ENCODE measurements at regions not wholly inside any gene's neighbourhood (a gene's known extent, or its start where the extent isn't known, plus 50 kb on each side); places are given as distances from the start of the nearest gene placed in this dataset.
"Not testable (repeated sequence)": the region's sequence is repeated elsewhere in the genome, so short reads cannot be mapped to it uniquely, and the experiment has no call there.

DNA sequence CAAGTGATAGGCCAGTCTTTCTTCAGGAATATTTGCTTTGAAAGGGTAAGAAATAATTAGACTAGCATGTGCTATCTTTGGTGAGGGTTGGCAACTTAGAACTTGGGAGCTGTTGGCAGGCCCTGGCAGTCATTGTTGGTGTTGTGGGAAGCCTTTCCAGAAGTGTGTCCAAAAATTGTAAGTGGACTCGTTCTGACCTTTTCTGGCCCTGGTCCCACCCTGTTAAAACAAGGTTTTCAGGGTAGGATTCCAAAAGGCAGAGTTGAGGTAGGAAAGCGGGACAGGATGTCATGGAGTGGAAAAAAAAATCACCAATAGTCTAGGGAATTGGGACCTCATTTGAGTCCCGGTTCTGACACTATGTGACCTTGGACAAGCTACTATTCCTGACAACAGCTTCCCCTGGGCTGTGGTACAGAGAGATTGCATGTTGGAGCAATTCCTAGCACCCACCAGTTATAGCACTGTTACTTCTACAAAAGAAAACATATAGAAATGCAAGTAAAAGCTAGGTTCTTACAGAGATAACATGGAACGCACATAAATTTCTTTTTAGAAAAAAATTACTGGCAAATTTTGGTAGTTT, 299.3 kb upstream of the DDI1 start:
- no peak for DNase-seq

GRCh38 chr11:103737747-103738146, 298.7 kb upstream of the DDI1 start:
- no peak for DNase-seq

GRCh38 chr11:103739074-103739796, 297.2 kb upstream of the DDI1 start:
- DNase-seq = not testable (repeated sequence)

- no peak for DNase-seq
Measured at GRCh38 chr11:103744496-103745153, 291.8 kb upstream of the DDI1 start.

DNA sequence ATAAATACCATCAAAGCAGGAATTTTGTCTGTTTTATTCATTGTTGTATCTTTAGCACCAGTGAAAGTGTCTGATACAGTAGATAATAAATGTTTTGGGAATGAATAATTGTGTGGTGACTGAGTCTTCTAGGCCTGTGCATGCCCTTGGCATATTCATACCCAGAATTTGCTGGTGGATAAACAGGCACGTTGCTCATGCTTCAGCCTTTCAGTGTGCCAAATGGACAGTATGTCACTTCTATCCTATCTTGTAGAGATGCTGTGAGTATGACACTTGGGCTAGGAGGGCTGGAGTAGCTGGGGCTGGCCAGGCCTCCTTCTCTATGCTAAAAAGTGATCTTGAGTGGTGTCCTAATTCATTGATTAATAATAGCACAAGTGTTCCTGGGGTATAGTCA, 287.3 kb upstream of the DDI1 start:
- DNase-seq = no peak

DNA sequence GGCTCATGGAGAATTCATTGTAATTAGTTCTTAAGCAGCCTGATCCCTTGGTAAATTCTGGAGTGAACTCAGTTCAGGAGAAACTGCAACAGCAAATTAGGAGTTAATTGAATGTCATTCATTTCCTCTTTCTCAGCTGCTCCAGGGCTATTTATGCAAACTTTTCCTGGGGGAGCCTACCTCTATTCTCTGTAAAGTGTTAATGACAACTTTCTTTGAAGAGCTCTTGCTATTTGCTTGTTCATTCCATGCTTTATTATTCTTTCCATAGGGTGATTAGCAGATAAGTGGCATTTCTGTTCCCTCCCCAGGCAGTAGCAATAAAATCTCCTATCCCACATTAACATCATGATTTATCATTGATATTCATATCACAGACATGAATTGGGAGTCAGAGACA, 267.6 kb upstream of the DDI1 start:
- no peak for DNase-seq

GRCh38 chr11:103773059-103773458, 263.4 kb upstream of the DDI1 start:
- no peak for DNase-seq

DNA sequence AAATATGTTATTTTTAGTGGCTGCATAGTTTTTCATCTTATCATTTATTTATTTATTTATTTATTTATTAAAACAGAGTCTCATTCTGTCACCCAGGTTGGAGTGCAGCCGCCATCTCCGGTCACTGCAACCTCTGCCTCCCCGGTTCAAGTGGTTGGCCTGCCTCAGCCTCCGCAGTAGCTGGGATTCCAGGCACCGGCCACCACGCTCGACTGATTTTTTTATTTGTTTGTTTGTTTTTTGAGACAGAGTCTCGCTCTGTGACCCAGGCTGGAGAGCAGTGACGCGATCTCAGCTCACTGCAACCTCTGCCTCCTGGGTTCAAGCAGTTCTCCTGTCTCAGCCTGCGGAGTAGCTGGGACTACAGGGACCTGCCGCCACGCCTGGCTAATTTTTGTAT, 262.9 kb upstream of the DDI1 start:
- no peak for DNase-seq

GRCh38 chr11:103779054-103779453, 257.4 kb upstream of the DDI1 start:
- no peak for DNase-seq

DNA sequence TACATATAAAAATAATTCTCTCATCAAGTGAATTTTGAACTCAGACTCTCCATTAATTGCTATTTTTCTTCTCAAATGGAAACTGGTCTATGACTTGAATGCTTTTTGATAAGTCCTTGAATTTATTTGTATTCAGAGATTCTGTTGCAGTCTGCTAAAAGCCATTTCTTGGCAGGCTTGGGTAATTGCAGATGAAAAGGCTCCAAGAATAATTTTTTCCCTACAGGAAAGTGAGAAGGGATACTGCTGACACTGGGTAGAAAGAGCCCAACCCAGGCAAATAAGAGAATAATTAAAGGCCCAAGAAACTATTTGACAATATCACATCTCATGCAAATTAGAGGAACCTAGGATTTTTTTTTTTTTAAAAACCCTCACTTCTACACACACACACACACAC, 246.5 kb upstream of the DDI1 start:
- no peak for DNase-seq

- no peak for DNase-seq
Measured at GRCh38 chr11:103792981-103793468, 243.4 kb upstream of the DDI1 start.

GRCh38 chr11:103794262-103794661, 242.2 kb upstream of the DDI1 start:
- DNase-seq = no peak

DNA sequence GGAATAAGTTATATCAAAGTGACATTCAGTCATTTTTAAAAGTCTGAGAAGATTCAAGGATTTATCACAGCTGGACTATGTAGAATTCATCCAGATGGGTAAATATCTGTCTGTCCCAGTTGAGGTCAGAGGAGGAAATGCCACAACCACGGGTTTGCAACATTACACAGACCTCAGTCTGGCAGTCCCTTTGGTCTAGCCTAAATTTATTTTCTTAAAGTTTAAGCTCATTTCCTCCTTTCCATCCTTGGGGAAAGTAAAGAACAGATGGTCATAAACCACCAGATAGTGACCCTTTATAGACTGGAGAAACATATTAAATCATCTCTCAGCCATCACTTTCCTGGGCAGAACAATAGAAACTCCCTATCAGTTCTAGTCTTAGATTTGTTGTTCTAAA, 238.4 kb upstream of the DDI1 start:
- no peak for DNase-seq

- DNase-seq = no peak
Measured at GRCh38 chr11:103798446-103798845, 238.0 kb upstream of the DDI1 start.

DNA sequence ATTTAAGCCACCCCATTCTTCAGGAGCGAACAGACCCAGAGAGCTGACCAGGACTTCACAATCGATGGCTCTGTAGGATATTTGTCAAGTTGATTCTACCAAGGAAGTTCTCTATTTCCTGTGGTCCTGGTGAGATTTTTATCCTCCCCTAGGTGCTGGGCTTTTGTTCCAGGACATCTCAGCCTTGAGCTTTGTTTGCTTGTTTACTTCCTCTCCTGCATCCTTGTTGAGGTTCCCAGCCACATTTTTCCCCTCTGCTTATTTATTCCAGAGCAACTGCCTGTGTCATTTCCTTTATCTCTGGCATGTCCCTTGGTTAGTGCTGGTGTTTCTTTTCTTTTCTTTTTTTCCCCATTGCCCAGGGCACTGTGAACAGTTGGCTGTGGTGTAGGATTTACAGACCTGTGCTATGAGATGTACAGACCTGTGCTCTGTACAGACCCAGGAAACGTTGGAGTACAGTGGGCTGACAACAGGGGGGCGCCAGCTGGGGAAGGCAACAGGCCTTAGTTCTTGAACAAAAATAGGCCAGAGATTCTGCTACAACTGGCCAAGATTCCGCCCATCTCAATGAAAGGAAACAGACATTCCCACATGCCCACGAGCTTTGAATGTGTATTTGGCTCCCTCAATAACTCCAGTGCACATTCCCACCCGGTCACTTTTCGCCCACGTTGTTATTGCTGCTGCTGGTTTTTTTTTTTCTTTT, 235.9 kb upstream of the DDI1 start:
- no peak for DNase-seq

GRCh38 chr11:103803062-103803461, 233.4 kb upstream of the DDI1 start:
- no peak for DNase-seq

GRCh38 chr11:103805688-103806009, 230.8 kb upstream of the DDI1 start:
- DNase-seq = no peak

- no peak for DNase-seq
Measured at GRCh38 chr11:103806130-103806895, 230.1 kb upstream of the DDI1 start.

DNA sequence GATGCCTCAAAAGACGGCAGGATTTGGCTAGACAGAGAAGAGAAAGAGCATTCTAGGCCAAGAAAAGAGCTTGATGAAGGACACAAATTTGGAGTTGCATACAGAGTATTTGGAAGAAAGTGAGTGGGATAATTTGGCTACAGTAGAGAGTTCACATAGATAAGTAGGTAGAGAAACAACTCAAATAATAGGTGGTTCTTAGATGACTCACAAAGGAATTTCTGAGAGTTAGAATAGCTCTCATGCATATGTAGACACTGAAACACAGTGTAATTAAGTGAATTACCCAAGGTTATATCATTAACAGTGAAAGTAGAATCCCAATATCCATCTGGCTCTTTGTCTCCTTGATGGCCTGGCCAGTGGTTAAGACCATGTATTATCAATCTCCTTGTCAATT, 228.6 kb upstream of the DDI1 start:
- DNase-seq = no peak

DNA sequence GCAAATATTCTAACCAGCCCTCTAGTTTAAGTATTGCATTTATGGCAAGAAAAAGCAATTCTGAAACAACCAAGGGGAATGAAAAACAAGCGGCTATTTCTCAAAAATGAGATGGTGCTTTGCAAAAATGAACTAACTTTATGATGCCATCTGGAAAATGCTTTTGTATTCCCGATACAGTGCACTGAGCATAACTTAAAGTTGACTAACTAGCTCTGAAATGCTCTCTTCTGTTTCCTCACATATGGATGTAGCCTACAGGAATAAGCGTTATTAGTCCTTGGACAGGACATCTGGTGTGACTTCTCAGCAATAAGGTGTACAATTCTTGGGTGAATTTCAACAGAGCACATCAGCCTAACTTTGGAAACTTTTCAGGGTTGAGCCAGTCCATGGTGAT, 228.2 kb upstream of the DDI1 start:
- DNase-seq = no peak

- DNase-seq = no peak
Measured at GRCh38 chr11:103811870-103812455, 224.5 kb upstream of the DDI1 start.

DNA sequence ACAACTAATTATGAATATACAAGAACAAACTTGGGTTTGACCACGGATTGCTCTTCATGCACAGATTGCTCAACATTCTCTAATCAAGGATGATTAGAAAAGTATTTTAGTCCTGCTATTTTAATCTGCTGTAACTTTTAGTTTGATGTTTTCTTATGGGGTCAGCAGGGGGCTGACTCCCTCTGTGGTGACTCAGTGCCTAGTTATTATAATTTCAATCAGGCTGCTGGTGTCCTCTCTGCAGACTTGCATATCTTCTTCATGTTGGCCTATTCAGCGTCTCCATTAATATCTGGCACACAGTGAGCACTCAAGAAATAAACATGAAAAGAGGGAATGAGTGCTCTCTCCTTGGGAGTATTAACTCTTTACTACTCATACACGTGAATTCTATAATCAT, 223.8 kb upstream of the DDI1 start:
- DNase-seq = no peak

DNA sequence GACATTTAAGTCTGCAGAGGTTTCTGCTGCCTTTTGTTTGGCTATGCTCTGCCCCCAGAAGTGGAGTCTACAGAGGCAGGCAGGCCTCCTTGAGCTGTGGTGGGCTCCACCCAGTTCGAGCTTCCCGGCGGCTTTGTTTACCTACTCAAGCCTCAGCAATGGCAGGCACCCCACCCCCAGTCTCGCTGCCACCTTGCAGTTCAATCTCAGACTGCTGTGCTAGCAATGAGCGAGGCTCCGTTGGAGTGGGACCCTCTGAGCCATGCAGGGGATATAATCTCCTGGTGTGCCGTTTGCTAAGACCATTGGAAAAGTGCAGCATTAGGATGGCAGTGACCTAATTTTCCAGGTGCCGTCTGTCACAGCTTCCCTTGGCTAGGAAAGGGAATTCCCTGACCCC, 216.1 kb upstream of the DDI1 start:
- not testable (repeated sequence) for DNase-seq

Data from NCI-H1436 (cell line).